ENCODE measurements at regions not wholly inside any gene's neighbourhood (a gene's known extent, or its start where the extent isn't known, plus 50 kb on each side); places are given as distances from the start of the nearest gene placed in this dataset.

GRCh38 chr9:73684601-73685000 is 532.9 kb downstream of the ANXA1 start:
- no peak for ATAC-seq
- Histone ChIP-seq H3K27ac (no peak overlapping the region), H3K4me1 (no peaks in the 10 kb centered on the region), H3K36me3 (replicated peaks in 1 of 2; ENCODE audit: insufficient read depth in 1 of 2, low read depth in 2 of 2) (no peaks in the 10 kb centered on the region), H3K27me3 (no peaks in the 10 kb centered on the region), H3K9me3 (no peaks in the 10 kb centered on the region), H3K4me3 (no peak overlapping the region)
- 54 to 58% methylated on average over 3 of the region's 3 CpGs for WGBS, 2 donors
- DNase-seq: no peak
- TF ChIP-seq POLR2A (IDR thresholded peaks at IDR 0.05) (no peak), CTCF (IDR thresholded peaks at IDR 0.05) (no peak)
- intact Hi-C loops (cut with DNase I): no loop called here

- ATAC-seq (no peak), DNase-seq (no peak)
- H3K27me3 ChIP-seq: no peaks in the 10 kb centered on the region
- TF ChIP-seq POLR2A (IDR thresholded peaks at IDR 0.05) (no peak), CTCF (IDR thresholded peaks at IDR 0.05) (no peak)
- no peaks in the 10 kb centered on the region for H3K9me3 ChIP-seq
- WGBS, 2 donors: 68 to 70% methylated on average over 3 of the region's 3 CpGs
- intact Hi-C loops (cut with DNase I): no loop called here
- no peaks in the 10 kb centered on the region for H3K4me1 ChIP-seq
- no peaks in the 10 kb centered on the region for H3K36me3 ChIP-seq (replicated peaks in 1 of 2; ENCODE audit: insufficient read depth in 1 of 2, low read depth in 2 of 2)
- no peak overlapping the region for H3K27ac ChIP-seq
- no peak overlapping the region for H3K4me3 ChIP-seq
These were observed 534.1 kb downstream of the ANXA1 start for GRCh38 chr9:73685786-73686185.

GRCh38 chr9:73689051-73689870 is 537.6 kb downstream of the ANXA1 start:
- ATAC-seq (no peak), DNase-seq (no peak)
- H3K27ac ChIP-seq: no peak overlapping the region
- H3K9me3 ChIP-seq: no peaks in the 10 kb centered on the region
- H3K4me3 ChIP-seq: no peak overlapping the region
- no peaks in the 10 kb centered on the region for H3K27me3 ChIP-seq
- no peaks in the 10 kb centered on the region for H3K4me1 ChIP-seq
- H3K36me3 ChIP-seq (replicated peaks in 1 of 2; ENCODE audit: insufficient read depth in 1 of 2, low read depth in 2 of 2): no peaks in the 10 kb centered on the region
- TF ChIP-seq POLR2A (IDR thresholded peaks at IDR 0.05) (no peak), CTCF (IDR thresholded peaks at IDR 0.05) (no peak)
- intact Hi-C loops (cut with DNase I): no loop called here
- 49 to 53% methylated on average over 5 of the region's 5 CpGs for WGBS, 2 donors

GRCh38 chr9:73701415-73702057 is 549.9 kb downstream of the ANXA1 start:
- Histone ChIP-seq H3K4me3 (no peak overlapping the region), H3K4me1 (no peaks in the 10 kb centered on the region), H3K36me3 (replicated peaks in 1 of 2; ENCODE audit: insufficient read depth in 1 of 2, low read depth in 2 of 2) (no peaks in the 10 kb centered on the region), H3K27ac (no peak overlapping the region), H3K27me3 (no peaks in the 10 kb centered on the region), H3K9me3 (no peaks in the 10 kb centered on the region)
- TF ChIP-seq POLR2A (IDR thresholded peaks at IDR 0.05) (no peak), CTCF (IDR thresholded peaks at IDR 0.05) (no peak)
- intact Hi-C loops (cut with DNase I): no loop called here
- 36 to 38% methylated on average over 1 of the region's 1 CpG for WGBS, 2 donors
- DNase-seq (no peak), ATAC-seq (no peak)

Measured in body of pancreas (tissue), 4 donors.